ENCODE measurements at regions not wholly inside any gene's neighbourhood (a gene's known extent, or its start where the extent isn't known, plus 50 kb on each side); places are given as distances from the start of the nearest gene placed in this dataset.

DNA sequence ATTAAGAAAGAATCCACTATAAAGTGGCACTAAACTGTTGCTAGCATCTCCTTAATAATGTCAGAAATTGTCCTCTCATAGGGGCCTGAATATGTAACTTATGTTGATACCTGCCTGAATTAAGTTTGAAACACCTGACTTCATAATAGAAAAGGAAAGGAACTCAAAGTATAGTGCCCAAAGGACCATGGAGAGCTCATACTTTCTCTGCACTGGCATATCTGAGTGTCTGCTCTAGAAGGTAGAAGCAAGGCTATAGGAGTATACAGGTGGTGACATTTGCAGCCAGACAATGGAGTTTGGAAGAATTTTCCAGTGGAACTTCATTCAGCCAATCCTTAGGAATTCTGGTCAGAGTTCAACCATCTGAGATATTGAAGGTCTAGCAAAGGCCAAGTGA, 988.9 kb downstream of the RAB28 start:
- no peaks in the 10 kb centered on the region for H3K4me1 Mint-ChIP-seq (ENCODE audit: low read depth)
- TF ChIP-seq, protein P1, sequence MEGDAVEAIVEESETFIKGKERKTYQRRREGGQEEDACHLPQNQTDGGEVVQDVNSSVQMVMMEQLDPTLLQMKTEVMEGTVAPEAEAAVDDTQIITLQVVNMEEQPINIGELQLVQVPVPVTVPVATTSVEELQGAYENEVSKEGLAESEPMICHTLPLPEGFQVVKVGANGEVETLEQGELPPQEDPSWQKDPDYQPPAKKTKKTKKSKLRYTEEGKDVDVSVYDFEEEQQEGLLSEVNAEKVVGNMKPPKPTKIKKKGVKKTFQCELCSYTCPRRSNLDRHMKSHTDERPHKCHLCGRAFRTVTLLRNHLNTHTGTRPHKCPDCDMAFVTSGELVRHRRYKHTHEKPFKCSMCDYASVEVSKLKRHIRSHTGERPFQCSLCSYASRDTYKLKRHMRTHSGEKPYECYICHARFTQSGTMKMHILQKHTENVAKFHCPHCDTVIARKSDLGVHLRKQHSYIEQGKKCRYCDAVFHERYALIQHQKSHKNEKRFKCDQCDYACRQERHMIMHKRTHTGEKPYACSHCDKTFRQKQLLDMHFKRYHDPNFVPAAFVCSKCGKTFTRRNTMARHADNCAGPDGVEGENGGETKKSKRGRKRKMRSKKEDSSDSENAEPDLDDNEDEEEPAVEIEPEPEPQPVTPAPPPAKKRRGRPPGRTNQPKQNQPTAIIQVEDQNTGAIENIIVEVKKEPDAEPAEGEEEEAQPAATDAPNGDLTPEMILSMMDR (IDR thresholded peaks at IDR 0.05), result no peak
- no peak overlapping the region for H3K27ac Mint-ChIP-seq
- H3K36me3 Mint-ChIP-seq (ENCODE audit: low read depth), result no peaks in the 10 kb centered on the region
- H3K27me3 Mint-ChIP-seq (ENCODE audit: insufficient read depth), result no peaks in the 10 kb centered on the region
- H3K9me3 Mint-ChIP-seq, result peaks cover 32% of the 10 kb centered on the region
- no peak overlapping the region for H3K4me3 Mint-ChIP-seq
- no peak for DNase-seq

- TF ChIP-seq, protein P1 (IDR thresholded peaks at IDR 0.05), result no peak
- Mint-ChIP-seq H3K36me3 (ENCODE audit: low read depth) (no peaks in the 10 kb centered on the region), H3K4me3 (no peak overlapping the region), H3K27me3 (ENCODE audit: insufficient read depth) (no peaks in the 10 kb centered on the region), H3K4me1 (ENCODE audit: low read depth) (no peaks in the 10 kb centered on the region), H3K9me3 (peaks cover 44% of the 10 kb centered on the region), H3K27ac (no peak overlapping the region)
- DNase-seq, result no peak
These were observed 991.3 kb downstream of the RAB28 start for GRCh38 chr4:12492730-12493393.

DNA sequence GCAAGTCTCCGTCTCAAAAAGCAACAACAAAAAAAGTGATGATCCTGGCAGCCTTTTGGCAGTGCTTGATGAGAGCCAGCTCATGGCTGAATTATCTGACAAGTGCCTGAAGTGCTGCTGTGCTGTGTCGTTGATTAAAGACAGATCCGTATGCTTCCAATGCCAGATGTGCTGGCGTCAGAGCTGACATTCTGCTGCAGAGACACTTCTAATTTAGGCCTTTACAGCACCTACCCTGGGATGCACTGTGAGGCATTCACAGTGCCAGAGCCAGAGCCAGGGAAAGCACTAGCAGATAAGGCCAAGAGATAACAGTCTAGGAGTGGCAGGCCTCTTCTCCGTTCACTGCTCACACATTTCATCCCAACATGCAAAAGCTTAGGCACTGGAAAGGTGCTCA, 995.5 kb downstream of the RAB28 start:
- DNase-seq, result no peak
- no peaks in the 10 kb centered on the region for H3K4me1 Mint-ChIP-seq (ENCODE audit: low read depth)
- peaks cover 2% of the 10 kb centered on the region for H3K27me3 Mint-ChIP-seq (ENCODE audit: insufficient read depth)
- peaks cover 54% of the 10 kb centered on the region for H3K9me3 Mint-ChIP-seq
- no peaks in the 10 kb centered on the region for H3K36me3 Mint-ChIP-seq (ENCODE audit: low read depth)
- no peak overlapping the region for H3K4me3 Mint-ChIP-seq
- no peak overlapping the region for H3K27ac Mint-ChIP-seq
- TF ChIP-seq, protein P1 (IDR thresholded peaks at IDR 0.05), result no peak

- no peak for DNase-seq
- Mint-ChIP-seq H3K27ac (no peak overlapping the region), H3K9me3 (peaks cover 60% of the 10 kb centered on the region), H3K4me3 (no peak overlapping the region), H3K4me1 (ENCODE audit: low read depth) (no peaks in the 10 kb centered on the region), H3K36me3 (ENCODE audit: low read depth) (no peaks in the 10 kb centered on the region), H3K27me3 (ENCODE audit: insufficient read depth) (peaks cover 2% of the 10 kb centered on the region)
- TF ChIP-seq, protein P1 (IDR thresholded peaks at IDR 0.05), result no peak
These were observed 997.1 kb downstream of the RAB28 start for GRCh38 chr4:12487000-12487399.

DNA sequence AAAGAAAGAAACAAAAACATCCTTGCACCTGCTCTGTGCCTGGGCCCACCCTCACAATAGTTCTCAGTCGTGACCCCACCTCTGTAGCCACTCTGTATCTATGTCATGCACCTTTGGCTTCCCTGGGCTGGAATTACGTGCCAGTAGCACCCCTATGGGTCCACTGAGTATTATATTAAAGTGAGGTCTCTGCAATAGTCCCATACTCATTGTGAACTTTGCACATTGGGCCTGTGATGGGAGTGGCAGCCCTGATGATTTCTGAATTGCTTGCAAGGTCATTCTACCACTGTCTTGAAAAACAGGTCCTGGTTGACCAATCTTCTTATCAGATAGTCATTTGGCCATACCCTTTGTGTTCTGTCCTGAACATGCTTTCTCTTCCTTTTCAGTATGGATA, 1012.1 kb downstream of the RAB28 start:
- no peak for DNase-seq
- no peaks in the 10 kb centered on the region for H3K36me3 Mint-ChIP-seq (ENCODE audit: low read depth)
- no peak overlapping the region for H3K4me3 Mint-ChIP-seq
- no peaks in the 10 kb centered on the region for H3K27me3 Mint-ChIP-seq (ENCODE audit: insufficient read depth)
- H3K4me1 Mint-ChIP-seq (ENCODE audit: low read depth), result no peaks in the 10 kb centered on the region
- TF ChIP-seq, protein P1 (IDR thresholded peaks at IDR 0.05), result no peak
- peaks cover 57% of the 10 kb centered on the region for H3K9me3 Mint-ChIP-seq
- no peak overlapping the region for H3K27ac Mint-ChIP-seq
